ENCODE measurements at regions not wholly inside any gene's neighbourhood (a gene's known extent, or its start where the extent isn't known, plus 50 kb on each side); places are given as distances from the start of the nearest gene placed in this dataset.
A peak's percentile ranks its signal among the peaks of the same experiment; 100 is the strongest.

DNA sequence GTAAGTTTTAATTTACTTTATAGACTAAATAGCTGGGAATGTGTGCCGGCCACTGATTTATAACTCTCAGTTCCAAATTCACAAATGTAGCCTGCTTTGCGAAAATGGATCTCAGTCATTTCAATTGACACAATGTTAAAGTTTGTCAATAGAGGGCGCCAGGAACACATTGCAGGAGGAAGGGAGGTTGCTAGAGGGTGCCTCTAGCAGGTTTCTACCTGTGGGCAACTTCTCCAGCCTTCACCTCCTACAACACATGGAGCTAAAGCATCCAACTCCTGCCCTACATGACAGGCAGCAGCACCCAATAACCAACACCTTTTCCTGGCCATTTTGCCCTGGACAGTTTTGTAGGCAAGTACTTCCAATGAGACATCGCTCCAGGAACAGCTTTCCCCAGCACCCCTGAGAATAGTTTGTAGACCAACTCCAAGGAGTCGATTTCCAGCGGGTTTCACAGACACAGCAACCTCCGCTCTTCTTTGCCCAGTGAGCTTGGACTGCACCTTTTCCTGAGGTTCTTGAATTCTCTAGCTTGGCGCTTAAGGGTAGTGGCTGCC lies 784.8 kb upstream of the CDH2 start:
- TF ChIP-seq, protein P1, sequence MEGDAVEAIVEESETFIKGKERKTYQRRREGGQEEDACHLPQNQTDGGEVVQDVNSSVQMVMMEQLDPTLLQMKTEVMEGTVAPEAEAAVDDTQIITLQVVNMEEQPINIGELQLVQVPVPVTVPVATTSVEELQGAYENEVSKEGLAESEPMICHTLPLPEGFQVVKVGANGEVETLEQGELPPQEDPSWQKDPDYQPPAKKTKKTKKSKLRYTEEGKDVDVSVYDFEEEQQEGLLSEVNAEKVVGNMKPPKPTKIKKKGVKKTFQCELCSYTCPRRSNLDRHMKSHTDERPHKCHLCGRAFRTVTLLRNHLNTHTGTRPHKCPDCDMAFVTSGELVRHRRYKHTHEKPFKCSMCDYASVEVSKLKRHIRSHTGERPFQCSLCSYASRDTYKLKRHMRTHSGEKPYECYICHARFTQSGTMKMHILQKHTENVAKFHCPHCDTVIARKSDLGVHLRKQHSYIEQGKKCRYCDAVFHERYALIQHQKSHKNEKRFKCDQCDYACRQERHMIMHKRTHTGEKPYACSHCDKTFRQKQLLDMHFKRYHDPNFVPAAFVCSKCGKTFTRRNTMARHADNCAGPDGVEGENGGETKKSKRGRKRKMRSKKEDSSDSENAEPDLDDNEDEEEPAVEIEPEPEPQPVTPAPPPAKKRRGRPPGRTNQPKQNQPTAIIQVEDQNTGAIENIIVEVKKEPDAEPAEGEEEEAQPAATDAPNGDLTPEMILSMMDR (IDR thresholded peaks at IDR 0.05) = peak in 1 of 4 experiments; percentile 52
- no peak for TF ChIP-seq POLR2AphosphoS5 (IDR thresholded peaks at IDR 0.05)
- TF ChIP-seq EP300 (IDR thresholded peaks at IDR 0.05) = no peak
